IMR-90 (cell line): ENCODE measurements at regions not wholly inside any gene's neighbourhood (a gene's known extent, or its start where the extent isn't known, plus 50 kb on each side); places are given as distances from the start of the nearest gene placed in this dataset.

ENCODE experiments used
- ATAC-seq: fragments of 200-7000 bp; cut with Tn5 transposase; 2 replicates; pipeline ENCODE4 v1.9.1; 2020; ENCODE audit warnings: low read depth, mild to moderate bottlenecking, moderate library complexity
- BruUV-seq: library from RNA; stranded (reverse); fragments of 400-500 nt; replicated peaks from 2 replicates; lab custom pipeline; 2021; lab: Mats Ljungman, UMichigan
- CTCF ChIA-PET: fragments of 300-600 bp; formaldehyde crosslinking; extraction: SDS; loops from one replicate; lab custom pipeline; 2021; ENCODE audit warnings: antibody characterized with exemption; lab: Yijun Ruan, JAX
- POLR2A ChIA-PET: fragments of 300-600 bp; sonication (Branson Sonifier 250); formaldehyde crosslinking; loops from one replicate; lab custom pipeline; 2022; ENCODE audit warnings: antibody characterized with exemption; ENCODE audit not compliant: unreplicated experiment; lab: Charles Lee
- DNase-seq: peaks from one replicate; pipeline ENCODE4 v3.0.0; 2013
- H2AFZ ChIP-seq: replicated peaks from 2 replicates; pipeline ENCODE3; 2013; ENCODE audit warnings: low read length, mild to moderate bottlenecking; ENCODE audit not compliant: poor library complexity
- H2AK5ac ChIP-seq: 2 replicates; pipeline ENCODE4 v1.6.1; 2013; ENCODE audit warnings: low read depth, low read length, inconsistent platforms
- H2AK9ac ChIP-seq: replicated peaks from 2 replicates; pipeline ENCODE3; 2013; ENCODE audit warnings: mild to moderate bottlenecking, low read depth, low read length, moderate library complexity; ENCODE audit not compliant: poor library complexity
- H2BK120ac ChIP-seq: 2 replicates; pipeline ENCODE4 v1.6.1; 2013; ENCODE audit warnings: low read depth, low read length, inconsistent platforms
- H2BK15ac ChIP-seq: 3 replicates; pipeline ENCODE4 v1.6.1; 2013; ENCODE audit warnings: low read depth, low read length, inconsistent platforms
- H2BK20ac ChIP-seq: 2 replicates; pipeline ENCODE4 v1.6.1; 2013; ENCODE audit warnings: low read depth, mild to moderate bottlenecking, inconsistent platforms, low read length, moderate library complexity
- H2BK5ac ChIP-seq: 2 replicates; pipeline ENCODE4 v1.6.1; 2013; ENCODE audit warnings: mild to moderate bottlenecking, low read depth, low read length, inconsistent platforms; ENCODE audit not compliant: poor library complexity, severe bottlenecking
- H3K14ac ChIP-seq: replicated peaks from 2 replicates; pipeline ENCODE4 v1.6.1; 2013; ENCODE audit warnings: low read depth, low read length, inconsistent platforms
- H3K18ac ChIP-seq: 2 replicates; pipeline ENCODE4 v1.6.1; 2013; ENCODE audit warnings: low read depth, low read length, control low read depth
- H3K23ac ChIP-seq: 2 replicates; pipeline ENCODE4 v1.6.1; 2013; ENCODE audit warnings: low read depth, low read length, inconsistent platforms
- H3K27ac ChIP-seq: 2 replicates; pipeline ENCODE4 v1.5.1; 2013; ENCODE audit warnings: mild to moderate bottlenecking, control low read depth, low read length; ENCODE audit not compliant: insufficient read depth
- H3K27me3 ChIP-seq: 2 replicates; pipeline ENCODE4 v1.6.1; 2013; ENCODE audit warnings: low read length; ENCODE audit not compliant: control insufficient read depth, insufficient read depth
- H3K36me3 ChIP-seq: 2 replicates; pipeline ENCODE4 v1.6.1; 2013; ENCODE audit warnings: low read length, mixed read lengths; ENCODE audit not compliant: control insufficient read depth, insufficient read depth
- H3K4ac ChIP-seq: 2 replicates; pipeline ENCODE4 v1.6.1; 2013; ENCODE audit warnings: low read depth, low read length, inconsistent platforms
- H3K4me1 ChIP-seq: 2 replicates; pipeline ENCODE4 v1.6.1; 2013; ENCODE audit warnings: low read length, mixed read lengths; ENCODE audit not compliant: control insufficient read depth, insufficient read depth
- H3K4me2 ChIP-seq: 2 replicates; pipeline ENCODE4 v1.6.1; 2013; ENCODE audit warnings: low read depth, mild to moderate bottlenecking, control low read depth, low read length, moderate library complexity
- H3K4me3 ChIP-seq: 2 replicates; pipeline ENCODE4 v1.5.1; 2013; ENCODE audit warnings: low read depth, mild to moderate bottlenecking, control low read depth, low read length, moderate library complexity; ENCODE audit not compliant: insufficient read depth
- H3K56ac ChIP-seq: 2 replicates; pipeline ENCODE4 v1.6.1; 2013; ENCODE audit warnings: low read length, inconsistent platforms; ENCODE audit not compliant: insufficient read depth; ENCODE audit errors: extremely low read depth
- H3K79me1 ChIP-seq, 2 experiments: 2 replicates each; pipeline ENCODE4 v1.6.1; 2013; ENCODE audit warnings: low read length in 2 of 2, inconsistent platforms in 1 of 2, low read depth in 1 of 2
- H3K9ac ChIP-seq: 2 replicates; pipeline ENCODE4 v1.6.1; 2013; ENCODE audit warnings: low read depth, low read length, control low read depth
- H3K9me1 ChIP-seq: 2 replicates; pipeline ENCODE4 v1.6.1; 2013; ENCODE audit warnings: low read length, inconsistent platforms; ENCODE audit not compliant: insufficient read depth
- H3K9me3 ChIP-seq: 2 replicates; pipeline ENCODE4 v1.6.1; 2013; ENCODE audit warnings: low read length; ENCODE audit not compliant: control insufficient read depth, insufficient read depth
- H4K20me1 ChIP-seq: 2 replicates; pipeline ENCODE4 v1.6.1; 2013; ENCODE audit warnings: low read length, inconsistent platforms; ENCODE audit not compliant: insufficient read depth
- H4K5ac ChIP-seq: 2 replicates; pipeline ENCODE4 v1.6.1; 2013; ENCODE audit warnings: mild to moderate bottlenecking, low read depth, low read length, control low read depth
- H4K8ac ChIP-seq, 2 experiments: 2 replicates each; pipeline ENCODE4 v1.6.1; 2013; ENCODE audit warnings: low read depth in 2 of 2, low read length in 2 of 2, control low read depth in 1 of 2, inconsistent platforms in 1 of 2
- H4K91ac ChIP-seq: 2 replicates; pipeline ENCODE4 v1.6.1; 2013; ENCODE audit warnings: low read depth, low read length, inconsistent platforms; ENCODE audit not compliant: insufficient read depth
- CEBPB ChIP-seq: IDR thresholded peaks from 2 replicates; pipeline ENCODE4 v1.6.1; 2012; ENCODE audit warnings: low read depth, low read length, improper control_type of control experiment
- CTCF ChIP-seq: conservative IDR thresholded peaks from 2 replicates; pipeline ENCODE4 v1.5.1; 2012; ENCODE audit warnings: mild to moderate bottlenecking, low read depth, low read length, improper control_type of control experiment
- MAFK ChIP-seq: IDR thresholded peaks from 2 replicates; pipeline ENCODE4 v1.6.1; 2012; ENCODE audit warnings: low read depth, low read length, improper control_type of control experiment
- MXI1 ChIP-seq: IDR thresholded peaks from 2 replicates; pipeline ENCODE4 v1.6.1; 2012; ENCODE audit warnings: low read depth, mild to moderate bottlenecking, low read length, moderate library complexity, borderline replicate concordance
- NFE2L2 ChIP-seq: fragments of 150-350 bp; IDR thresholded peaks from 2 replicates; pipeline ENCODE4 v1.6.1; 2016; ENCODE audit warnings: low read depth, mild to moderate bottlenecking, low read length
- POLR2A ChIP-seq: IDR thresholded peaks from 2 replicates; pipeline ENCODE4 v1.6.1; 2012; ENCODE audit warnings: mild to moderate bottlenecking, low read depth, low read length
- RAD21 ChIP-seq: IDR thresholded peaks from 2 replicates; pipeline ENCODE4 v1.6.1; 2012; ENCODE audit warnings: low read length, improper control_type of control experiment
- RCOR1 ChIP-seq: IDR thresholded peaks from 2 replicates; pipeline ENCODE4 v1.6.1; 2012; ENCODE audit warnings: mild to moderate bottlenecking, low read length, improper control_type of control experiment; ENCODE audit not compliant: insufficient replicate concordance
- SMC3 ChIP-seq: fragments of 150-350 bp; IDR thresholded peaks from 2 replicates; pipeline ENCODE4 v1.6.1; 2016; ENCODE audit warnings: low read depth, mild to moderate bottlenecking, antibody characterized with exemption, low read length, moderate library complexity
- USF2 ChIP-seq: fragments of 150-350 bp; IDR thresholded peaks from 2 replicates; pipeline ENCODE4 v1.6.1; 2017; ENCODE audit warnings: mild to moderate bottlenecking, antibody characterized with exemption, low read length, low read depth
- WGBS, 2 experiments: methylation state at CpG; one replicate each; pipeline versions ENCODE4 v1.1.5 to v1.1.7; 2013; ENCODE audit warnings: missing lambda C conversion rate in 2 of 2; ENCODE audit not compliant: insufficient read length in 1 of 2; ENCODE audit errors: extremely low coverage in 2 of 2; 5-methylcytosine and 5-hydroxymethylcytosine counted together
- dilution Hi-C: fragments of 300-500 bp; cut with HindIII; formaldehyde crosslinking; loops from one replicate; pipeline ENCODE4 v1.14.3; 2018; ENCODE audit warnings: low sequenced_read_pairs; ENCODE audit not compliant: unreplicated experiment
- in situ Hi-C: fragments of 300-500 bp; cut with MboI; formaldehyde crosslinking; loops from 3 replicates; pipeline ENCODE4 v1.14.3; 2019; ENCODE audit warnings: low sequenced_read_pairs, inconsistent platforms, mixed read lengths
- intact Hi-C: fragments of 100-400 bp; cut with micrococcal nuclease; formaldehyde crosslinking; loops from 2 replicates; pipeline ENCODE4 v1.10.0; 2022

GRCh38 chr2:242098034-242098433 is 228.5 kb downstream of the RTP5 start:
- H3K9me3 ChIP-seq, result no peaks in the 10 kb centered on the region
- no peak overlapping the region for H3K14ac ChIP-seq
- no peaks in the 10 kb centered on the region for H3K27me3 ChIP-seq
- intact Hi-C loops (no loop called here), in situ Hi-C loops (no loop called here), dilution Hi-C loops (no loop called here)
- CTCF ChIA-PET, result no interaction called here
- TF ChIP-seq MXI1 (no peak), RCOR1 (no peak), USF2 (no peak), POLR2A (no peak), RAD21 (no peak), CEBPB (no peak), NFE2L2 (no peak), MAFK (no peak), SMC3 (no peak), CTCF (no peak)
- no peak overlapping the region for H2BK20ac ChIP-seq
- no peak overlapping the region for H3K23ac ChIP-seq
- H3K9me1 ChIP-seq, result 0 out of 2 replicates have a peak, but pooled peaks cover 3% of the 10 kb centered on the region
- no peak overlapping the region for H2AFZ ChIP-seq
- POLR2A ChIA-PET, result no interaction called here
- no peak overlapping the region for H2AK5ac ChIP-seq
- H4K91ac ChIP-seq, result no peak overlapping the region
- H2AK9ac ChIP-seq, result no peak overlapping the region
- WGBS, 2 experiments, result no CpG with 5 or more reads among the region's 1 CpG
- H3K4me3 ChIP-seq, result no peak overlapping the region
- no peak for DNase-seq
- H2BK5ac ChIP-seq, result no peak overlapping the region
- H3K4ac ChIP-seq, result no peak overlapping the region
- no peak overlapping the region for H3K9ac ChIP-seq
- peaks cover 6% of the 10 kb centered on the region for H3K36me3 ChIP-seq
- no peak overlapping the region for H3K18ac ChIP-seq
- ATAC-seq, result no peak
- H3K56ac ChIP-seq, result no peak overlapping the region
- H4K5ac ChIP-seq, result no peak overlapping the region
- H4K20me1 ChIP-seq, result peaks cover 4% of the 10 kb centered on the region; the same call in 1 of the 2 replicates
- no peak overlapping the region for H3K27ac ChIP-seq
- H3K79me1 ChIP-seq, result peaks cover 0 to 8% of the 10 kb centered on the region in 2 experiments; a peak in 2 of 4 replicates
- no peak overlapping the region for H2BK120ac ChIP-seq
- BruUV-seq, result no TSS peak
- H2BK15ac ChIP-seq, result no peak overlapping the region
- H3K4me2 ChIP-seq, result no peak overlapping the region
- H4K8ac ChIP-seq, result no peak overlapping the region
- H3K4me1 ChIP-seq, result no peaks in the 10 kb centered on the region
